ENCODE measurements at regions not wholly inside any gene's neighbourhood (a gene's known extent, or its start where the extent isn't known, plus 50 kb on each side); places are given as distances from the start of the nearest gene placed in this dataset.

GRCh38 chr12:111105294-111105693 lies 184.9 kb upstream of the MYL2 start:
- Histone ChIP-seq H3K27ac (ENCODE audit: low read depth, low read length) (no peak overlapping the region), H3K4me3 (ENCODE audit: low read depth, low read length) (no peak overlapping the region), H3K27me3 (ENCODE audit: control insufficient read depth, insufficient read depth, low read length) (no peaks in the 10 kb centered on the region), H3K9me3 (ENCODE audit: control insufficient read depth, insufficient read depth, low read length) (no peaks in the 10 kb centered on the region)
- TF ChIP-seq, protein P1, sequence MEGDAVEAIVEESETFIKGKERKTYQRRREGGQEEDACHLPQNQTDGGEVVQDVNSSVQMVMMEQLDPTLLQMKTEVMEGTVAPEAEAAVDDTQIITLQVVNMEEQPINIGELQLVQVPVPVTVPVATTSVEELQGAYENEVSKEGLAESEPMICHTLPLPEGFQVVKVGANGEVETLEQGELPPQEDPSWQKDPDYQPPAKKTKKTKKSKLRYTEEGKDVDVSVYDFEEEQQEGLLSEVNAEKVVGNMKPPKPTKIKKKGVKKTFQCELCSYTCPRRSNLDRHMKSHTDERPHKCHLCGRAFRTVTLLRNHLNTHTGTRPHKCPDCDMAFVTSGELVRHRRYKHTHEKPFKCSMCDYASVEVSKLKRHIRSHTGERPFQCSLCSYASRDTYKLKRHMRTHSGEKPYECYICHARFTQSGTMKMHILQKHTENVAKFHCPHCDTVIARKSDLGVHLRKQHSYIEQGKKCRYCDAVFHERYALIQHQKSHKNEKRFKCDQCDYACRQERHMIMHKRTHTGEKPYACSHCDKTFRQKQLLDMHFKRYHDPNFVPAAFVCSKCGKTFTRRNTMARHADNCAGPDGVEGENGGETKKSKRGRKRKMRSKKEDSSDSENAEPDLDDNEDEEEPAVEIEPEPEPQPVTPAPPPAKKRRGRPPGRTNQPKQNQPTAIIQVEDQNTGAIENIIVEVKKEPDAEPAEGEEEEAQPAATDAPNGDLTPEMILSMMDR (IDR thresholded peaks at IDR 0.05; ENCODE audit: low read depth, low read length) = no peak
- ChIA-PET POLR2A (no interaction called here), CTCF (no interaction called here)
- DNase-seq (ENCODE audit: low read depth, low spot score) = no peak

DNA sequence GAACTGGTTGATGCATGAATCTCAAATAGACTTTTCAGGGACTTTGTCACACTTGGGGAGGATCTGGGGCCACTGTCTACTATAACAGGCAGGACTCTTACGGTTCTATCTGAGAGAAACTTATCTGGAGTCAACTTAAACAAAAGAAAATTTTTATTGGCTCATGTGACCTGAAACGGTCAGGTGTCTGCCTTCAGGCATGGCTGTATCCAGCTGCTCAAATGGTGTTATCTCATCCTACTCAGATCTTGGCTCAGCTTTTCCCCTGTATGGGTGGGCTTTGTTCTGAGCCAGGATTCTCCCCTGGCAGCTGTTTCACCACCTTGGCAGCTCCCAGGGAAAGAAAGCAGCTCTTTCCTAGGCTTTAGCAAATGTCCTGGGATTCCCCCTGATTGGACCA lies 183.2 kb upstream of the MYL2 start:
- H3K27ac ChIP-seq (ENCODE audit: low read depth, low read length) = peak overlapping the region; percentile 21
- ChIA-PET CTCF (no interaction called here), POLR2A (no interaction called here)
- H3K9me3 ChIP-seq (ENCODE audit: control insufficient read depth, insufficient read depth, low read length) = no peaks in the 10 kb centered on the region
- TF ChIP-seq, protein P1 (IDR thresholded peaks at IDR 0.05; ENCODE audit: low read depth, low read length) = no peak
- no peak overlapping the region for H3K4me3 ChIP-seq (ENCODE audit: low read depth, low read length)
- no peak for DNase-seq (ENCODE audit: low read depth, low spot score)
- H3K27me3 ChIP-seq (ENCODE audit: control insufficient read depth, insufficient read depth, low read length) = no peaks in the 10 kb centered on the region

- H3K27ac ChIP-seq (ENCODE audit: low read depth, low read length) = no peak overlapping the region
- ChIA-PET CTCF (no interaction called here), POLR2A (no interaction called here)
- TF ChIP-seq, protein P1 (IDR thresholded peaks at IDR 0.05; ENCODE audit: low read depth, low read length) = no peak
- DNase-seq (ENCODE audit: low read depth, low spot score) = no peak
- no peaks in the 10 kb centered on the region for H3K27me3 ChIP-seq (ENCODE audit: control insufficient read depth, insufficient read depth, low read length)
- no peaks in the 10 kb centered on the region for H3K9me3 ChIP-seq (ENCODE audit: control insufficient read depth, insufficient read depth, low read length)
- H3K4me3 ChIP-seq (ENCODE audit: low read depth, low read length) = no peak overlapping the region
These were observed 181.8 kb upstream of the MYL2 start for GRCh38 chr12:111102102-111102739.

DNA sequence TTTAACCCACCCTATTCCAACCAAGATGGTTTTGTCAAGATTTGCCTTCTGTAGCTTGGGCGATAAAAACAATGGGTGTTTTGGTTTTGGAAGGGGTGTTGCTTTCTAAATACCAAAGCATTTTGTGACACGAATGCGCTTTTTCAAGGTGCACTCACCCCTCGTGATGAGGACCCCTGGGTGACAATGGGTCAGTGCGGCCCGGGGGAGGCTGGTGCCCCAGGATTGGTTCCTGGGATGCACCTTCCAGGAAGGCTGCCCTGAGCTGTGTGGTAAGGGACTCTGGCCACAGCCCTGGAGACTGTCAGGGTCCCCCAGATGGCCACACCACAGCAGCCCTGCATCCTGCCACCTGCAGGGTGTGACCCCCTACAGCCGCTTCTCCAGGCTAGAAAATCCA lies 180.6 kb upstream of the MYL2 start:
- DNase-seq (ENCODE audit: low read depth, low spot score) = no peak
- H3K27me3 ChIP-seq (ENCODE audit: control insufficient read depth, insufficient read depth, low read length) = no peaks in the 10 kb centered on the region
- no peaks in the 10 kb centered on the region for H3K9me3 ChIP-seq (ENCODE audit: control insufficient read depth, insufficient read depth, low read length)
- H3K4me3 ChIP-seq (ENCODE audit: low read depth, low read length) = no peak overlapping the region
- ChIA-PET CTCF (no interaction called here), POLR2A (no interaction called here)
- TF ChIP-seq, protein P1 (IDR thresholded peaks at IDR 0.05; ENCODE audit: low read depth, low read length) = no peak
- no peak overlapping the region for H3K27ac ChIP-seq (ENCODE audit: low read depth, low read length)

DNA sequence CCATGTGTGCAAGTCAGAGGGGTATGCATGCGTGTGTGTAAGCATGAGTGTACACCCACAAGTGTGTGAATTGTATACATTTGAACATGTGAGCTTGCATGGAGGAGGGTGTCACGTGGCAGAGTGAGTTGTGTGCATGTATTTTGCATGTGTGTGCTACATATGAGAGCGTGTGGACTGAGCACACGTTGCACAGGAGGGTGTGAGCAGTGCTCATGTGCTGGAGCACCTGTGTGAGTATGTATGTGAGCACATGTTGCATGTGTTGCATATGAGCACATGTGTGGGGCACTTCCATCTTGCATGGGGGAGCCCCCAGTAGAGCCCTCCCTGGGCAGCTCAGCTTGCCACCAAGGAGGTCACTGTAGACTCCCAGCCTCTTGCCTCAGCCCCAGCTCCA lies 180.2 kb upstream of the MYL2 start:
- ChIA-PET CTCF (no interaction called here), POLR2A (no interaction called here)
- no peak for DNase-seq (ENCODE audit: low read depth, low spot score)
- Histone ChIP-seq H3K9me3 (ENCODE audit: control insufficient read depth, insufficient read depth, low read length) (no peaks in the 10 kb centered on the region), H3K27ac (ENCODE audit: low read depth, low read length) (no peak overlapping the region), H3K27me3 (ENCODE audit: control insufficient read depth, insufficient read depth, low read length) (no peaks in the 10 kb centered on the region), H3K4me3 (ENCODE audit: low read depth, low read length) (no peak overlapping the region)
- TF ChIP-seq, protein P1 (IDR thresholded peaks at IDR 0.05; ENCODE audit: low read depth, low read length) = no peak
